ENCODE measurements at regions not wholly inside any gene's neighbourhood (a gene's known extent, or its start where the extent isn't known, plus 50 kb on each side); places are given as distances from the start of the nearest gene placed in this dataset.

DNA sequence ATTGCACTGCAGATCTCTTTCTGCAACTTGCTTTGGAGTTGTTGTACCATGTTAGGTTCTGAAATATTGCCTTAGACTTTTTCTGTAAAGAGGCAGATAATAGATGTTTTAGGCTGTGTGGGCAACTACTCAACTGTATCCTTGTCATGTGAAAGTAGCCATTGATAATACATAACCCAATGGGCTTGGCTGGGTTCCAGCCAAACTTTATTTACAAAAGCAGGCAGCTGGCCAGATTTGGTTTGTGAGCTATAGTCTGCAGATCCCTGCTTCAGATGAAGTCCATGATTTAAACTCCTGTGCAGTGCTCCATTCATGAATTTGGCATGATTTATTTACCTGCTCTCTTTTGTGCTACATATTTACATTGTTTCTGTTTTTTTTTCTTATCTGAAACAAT, 300.4 kb downstream of the IRX2 start:
- TF ChIP-seq CTCF (IDR thresholded peaks at IDR 0.05) (no peak), EP300 (IDR thresholded peaks at IDR 0.05) (no peak), POLR2A (IDR thresholded peaks at IDR 0.05) (no peak)

Measured in ovary (tissue), 3 donors.